ENCODE measurements at regions not wholly inside any gene's neighbourhood (a gene's known extent, or its start where the extent isn't known, plus 50 kb on each side); places are given as distances from the start of the nearest gene placed in this dataset.

DNA sequence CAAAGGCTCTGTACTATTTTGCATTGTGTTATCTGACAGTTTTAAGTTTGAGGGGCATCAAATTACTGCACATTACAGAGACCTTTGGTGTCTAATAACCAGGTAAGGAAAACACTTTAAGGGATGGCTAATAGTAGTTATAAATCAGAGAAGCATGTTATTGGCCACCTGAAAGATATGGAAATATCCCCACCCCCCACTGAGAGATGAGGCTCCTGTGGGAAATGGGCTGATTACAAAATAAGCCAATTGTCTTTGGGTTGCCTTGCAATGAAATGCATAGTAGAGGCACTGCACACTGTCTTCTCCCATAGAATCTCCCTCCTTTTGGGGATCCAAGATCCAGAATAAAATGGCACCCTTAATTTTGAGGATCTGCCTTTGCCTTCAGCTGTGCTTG is 91.0 kb downstream of the IGLL5 start:
- Mint-ChIP-seq H3K27me3 (ENCODE audit: insufficient read depth) (peaks cover 9% of the 10 kb centered on the region), H3K9me3 (peaks cover 38% of the 10 kb centered on the region), H3K4me1 (ENCODE audit: low read depth) (no peaks in the 10 kb centered on the region), H3K4me3 (no peak overlapping the region), H3K36me3 (ENCODE audit: low read depth) (peaks cover 7% of the 10 kb centered on the region; the same call in 1 of the 2 replicates), H3K27ac (no peak overlapping the region)
- TF ChIP-seq, protein P1, sequence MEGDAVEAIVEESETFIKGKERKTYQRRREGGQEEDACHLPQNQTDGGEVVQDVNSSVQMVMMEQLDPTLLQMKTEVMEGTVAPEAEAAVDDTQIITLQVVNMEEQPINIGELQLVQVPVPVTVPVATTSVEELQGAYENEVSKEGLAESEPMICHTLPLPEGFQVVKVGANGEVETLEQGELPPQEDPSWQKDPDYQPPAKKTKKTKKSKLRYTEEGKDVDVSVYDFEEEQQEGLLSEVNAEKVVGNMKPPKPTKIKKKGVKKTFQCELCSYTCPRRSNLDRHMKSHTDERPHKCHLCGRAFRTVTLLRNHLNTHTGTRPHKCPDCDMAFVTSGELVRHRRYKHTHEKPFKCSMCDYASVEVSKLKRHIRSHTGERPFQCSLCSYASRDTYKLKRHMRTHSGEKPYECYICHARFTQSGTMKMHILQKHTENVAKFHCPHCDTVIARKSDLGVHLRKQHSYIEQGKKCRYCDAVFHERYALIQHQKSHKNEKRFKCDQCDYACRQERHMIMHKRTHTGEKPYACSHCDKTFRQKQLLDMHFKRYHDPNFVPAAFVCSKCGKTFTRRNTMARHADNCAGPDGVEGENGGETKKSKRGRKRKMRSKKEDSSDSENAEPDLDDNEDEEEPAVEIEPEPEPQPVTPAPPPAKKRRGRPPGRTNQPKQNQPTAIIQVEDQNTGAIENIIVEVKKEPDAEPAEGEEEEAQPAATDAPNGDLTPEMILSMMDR (IDR thresholded peaks at IDR 0.05), result no peak
- DNase-seq, result no peak

DNA sequence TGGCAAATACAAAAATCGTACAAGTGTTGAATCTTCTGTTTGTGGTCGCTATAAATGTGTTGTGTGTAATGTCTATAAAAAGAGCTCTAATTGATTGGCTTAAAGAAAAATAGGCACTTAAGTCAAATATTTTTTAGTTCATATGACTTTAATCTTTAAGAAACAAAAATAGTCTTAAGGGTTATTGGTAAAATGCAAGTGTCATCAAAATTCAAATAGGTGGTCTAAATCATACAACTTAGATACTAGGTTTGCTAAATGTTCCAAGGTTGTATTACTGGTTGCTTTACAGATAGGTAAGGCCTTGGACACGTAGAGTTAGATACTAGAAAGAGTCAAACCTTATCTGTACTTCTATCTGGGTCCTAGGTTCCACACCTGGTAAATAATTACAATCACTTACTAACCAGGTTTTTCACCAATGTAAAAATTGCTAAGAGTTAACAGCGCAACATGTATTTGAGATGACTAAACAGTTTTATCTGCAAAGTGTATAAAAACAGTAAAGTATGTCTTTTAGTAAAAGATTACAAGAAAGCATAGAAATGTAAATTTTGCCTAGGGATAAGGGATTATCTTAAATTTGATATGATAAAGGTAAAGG is 91.1 kb upstream of the GNAZ start:
- Mint-ChIP-seq H3K27me3 (ENCODE audit: insufficient read depth) (peaks cover 9% of the 10 kb centered on the region), H3K4me3 (no peak overlapping the region), H3K27ac (no peak overlapping the region), H3K4me1 (ENCODE audit: low read depth) (no peaks in the 10 kb centered on the region), H3K36me3 (ENCODE audit: low read depth) (peaks cover 7% of the 10 kb centered on the region; the same call in 1 of the 2 replicates), H3K9me3 (peaks cover 38% of the 10 kb centered on the region)
- TF ChIP-seq, protein P1 (IDR thresholded peaks at IDR 0.05), result no peak
- DNase-seq, result no peak

DNA sequence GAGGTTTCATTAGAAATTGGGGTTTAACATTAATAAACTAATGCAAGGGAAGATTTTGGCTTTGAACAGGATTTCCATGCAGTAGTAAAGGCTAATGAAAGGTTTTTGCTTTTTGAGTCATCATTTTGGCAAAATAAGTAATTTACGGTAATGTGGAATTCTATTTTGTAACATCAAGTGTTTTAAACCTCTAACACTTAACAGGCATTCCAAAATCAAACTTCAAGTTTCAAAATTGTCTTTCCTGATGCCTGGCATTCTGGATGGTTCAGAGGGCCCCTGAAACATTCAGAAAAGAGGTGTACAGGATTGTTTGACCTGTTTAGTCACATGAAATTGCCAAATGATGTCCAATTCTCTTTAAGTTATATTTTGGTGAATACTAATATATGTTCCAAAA is 90.4 kb upstream of the GNAZ start:
- TF ChIP-seq, protein P1 (IDR thresholded peaks at IDR 0.05), result no peak
- peaks cover 7% of the 10 kb centered on the region; the same call in 1 of the 2 replicates for H3K36me3 Mint-ChIP-seq (ENCODE audit: low read depth)
- H3K9me3 Mint-ChIP-seq, result peaks cover 38% of the 10 kb centered on the region
- H3K4me1 Mint-ChIP-seq (ENCODE audit: low read depth), result no peaks in the 10 kb centered on the region
- no peak overlapping the region for H3K4me3 Mint-ChIP-seq
- no peak overlapping the region for H3K27ac Mint-ChIP-seq
- no peak for DNase-seq
- H3K27me3 Mint-ChIP-seq (ENCODE audit: insufficient read depth), result peaks cover 12% of the 10 kb centered on the region

DNA sequence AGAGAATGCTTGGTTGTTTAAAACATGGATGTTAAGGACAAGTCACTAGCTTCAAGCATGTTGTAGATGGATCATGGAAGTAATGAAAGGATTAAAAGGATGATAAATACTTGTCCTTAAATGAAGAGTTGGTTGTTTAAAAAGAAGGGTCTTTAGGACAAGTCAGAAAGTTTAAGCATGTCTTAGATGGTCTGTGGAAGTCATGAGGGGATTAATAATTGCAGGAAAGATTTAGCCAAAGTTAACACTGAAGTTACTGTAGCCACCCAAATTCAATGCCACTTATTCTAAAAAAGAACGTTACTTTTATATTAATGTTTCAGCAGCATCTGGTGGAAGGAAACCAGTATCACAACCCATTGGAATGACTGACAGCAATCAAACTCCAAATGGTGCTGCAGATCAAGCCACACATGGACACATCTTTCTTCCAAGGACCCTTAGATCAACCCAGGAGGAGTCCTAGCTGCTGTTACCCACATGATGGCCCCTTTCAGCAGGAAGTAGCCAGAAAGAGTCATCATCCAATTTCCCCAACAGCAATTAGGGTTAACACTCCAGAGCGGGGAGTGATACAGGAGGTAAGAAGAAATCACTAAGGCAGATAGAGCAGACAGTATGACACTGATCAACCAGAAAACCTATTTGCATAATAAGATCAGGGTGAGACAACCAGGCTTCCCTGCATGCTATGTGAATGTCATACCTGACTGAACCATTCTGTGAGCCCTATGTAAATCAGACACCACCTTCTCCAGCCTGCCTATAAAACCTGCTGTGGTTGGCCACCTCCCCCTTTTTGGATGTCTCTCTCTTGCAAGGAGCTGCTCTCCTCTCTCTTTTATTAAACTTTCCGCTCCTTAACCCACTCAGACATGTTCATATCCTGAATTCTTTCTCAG is 88.4 kb upstream of the GNAZ start:
- no peak for DNase-seq
- Mint-ChIP-seq H3K9me3 (peaks cover 38% of the 10 kb centered on the region), H3K27me3 (ENCODE audit: insufficient read depth) (peaks cover 18% of the 10 kb centered on the region), H3K4me1 (ENCODE audit: low read depth) (no peaks in the 10 kb centered on the region), H3K4me3 (no peak overlapping the region), H3K36me3 (ENCODE audit: low read depth) (peaks cover 7% of the 10 kb centered on the region; the same call in 1 of the 2 replicates), H3K27ac (no peak overlapping the region)
- TF ChIP-seq, protein P1 (IDR thresholded peaks at IDR 0.05), result no peak

DNA sequence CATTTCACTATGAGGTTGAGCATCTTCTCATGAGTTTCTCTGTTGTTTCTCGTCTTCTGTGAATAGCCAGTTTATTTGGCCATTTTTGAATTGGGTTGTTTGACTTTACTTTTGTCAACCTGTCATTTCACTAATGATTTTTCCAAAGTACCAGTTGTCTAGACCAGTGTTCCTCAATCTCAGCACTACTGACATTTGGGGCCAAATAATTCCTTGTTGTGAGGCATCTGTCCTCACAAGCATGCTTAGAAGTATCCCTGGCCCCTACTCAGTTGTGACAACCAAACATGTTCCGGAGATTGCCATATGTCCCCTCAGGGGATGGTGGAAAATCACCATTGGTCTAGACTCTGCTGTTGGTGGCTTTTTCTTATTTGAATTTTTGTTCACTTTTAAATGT is 87.7 kb upstream of the GNAZ start:
- no peak overlapping the region for H3K4me3 Mint-ChIP-seq
- no peaks in the 10 kb centered on the region for H3K4me1 Mint-ChIP-seq (ENCODE audit: low read depth)
- TF ChIP-seq, protein P1 (IDR thresholded peaks at IDR 0.05), result no peak
- no peak overlapping the region for H3K27ac Mint-ChIP-seq
- peaks cover 20% of the 10 kb centered on the region for H3K27me3 Mint-ChIP-seq (ENCODE audit: insufficient read depth)
- DNase-seq, result no peak
- H3K9me3 Mint-ChIP-seq, result peaks cover 38% of the 10 kb centered on the region
- H3K36me3 Mint-ChIP-seq (ENCODE audit: low read depth), result peaks cover 7% of the 10 kb centered on the region; the same call in 1 of the 2 replicates
